ENCODE measurements at regions not wholly inside any gene's neighbourhood (a gene's known extent, or its start where the extent isn't known, plus 50 kb on each side); places are given as distances from the start of the nearest gene placed in this dataset.

GRCh38 chr3:107189158-107189791, 188.0 kb upstream of the CCDC54 start:
- Histone ChIP-seq H4K20me1 (ENCODE audit: insufficient read depth, low read length) (no peaks in the 10 kb centered on the region), H3K4me2 (ENCODE audit: low read length) (no peak overlapping the region), H3F3A (ENCODE audit: insufficient read depth, low read length) (no peaks in the 10 kb centered on the region), H3K4me3 (ENCODE audit: low read depth, low read length, poor library complexity, severe bottlenecking) (no peak overlapping the region), H3K27me3 (ENCODE audit: insufficient read depth, low read length) (no peaks in the 10 kb centered on the region), H3K9me3 (ENCODE audit: low read length) (no peaks in the 10 kb centered on the region), H3K27ac (ENCODE audit: low read depth, low read length, poor library complexity, severe bottlenecking) (no peak overlapping the region), H2AFZ (ENCODE audit: low read length) (no peak overlapping the region), H3K4me1 (ENCODE audit: insufficient read depth, low read length, severe bottlenecking) (no peaks in the 10 kb centered on the region), H3K9ac (ENCODE audit: low read length) (no peak overlapping the region), H3K36me3 (ENCODE audit: insufficient read depth, low read length) (no peaks in the 10 kb centered on the region), H3K9me2 (ENCODE audit: low read depth, low read length) (no peaks in the 10 kb centered on the region), H3K79me2 (ENCODE audit: insufficient read depth, low read length) (no peaks in the 10 kb centered on the region)
- TF ChIP-seq CTCF (IDR thresholded peaks at IDR 0.05; ENCODE audit: low read length) (no peak), EZH2 (IDR thresholded peaks at IDR 0.05; ENCODE audit: borderline replicate concordance, low read length) (no peak)

DNA sequence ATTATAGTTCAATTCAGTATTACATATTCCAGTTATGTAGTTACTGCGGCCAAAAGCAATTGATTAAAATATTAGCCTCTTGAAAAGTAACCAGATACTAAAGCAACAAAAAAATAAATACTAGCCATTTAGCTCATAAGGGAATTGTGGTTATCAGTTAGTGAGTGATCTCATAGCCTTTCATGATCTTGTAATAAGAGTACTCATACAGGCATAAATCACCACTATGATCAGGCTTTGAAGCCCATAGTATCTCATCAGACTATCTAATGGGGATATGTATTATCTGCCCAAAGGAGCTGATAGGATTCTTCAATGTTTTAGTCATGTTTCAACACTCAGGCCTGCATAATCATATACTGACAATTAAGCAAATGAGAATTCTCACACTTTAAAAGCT, 184.1 kb upstream of the CCDC54 start:
- no peaks in the 10 kb centered on the region for H3K79me2 ChIP-seq (ENCODE audit: insufficient read depth, low read length)
- no peaks in the 10 kb centered on the region for H3K4me1 ChIP-seq (ENCODE audit: insufficient read depth, low read length, severe bottlenecking)
- H3K9me2 ChIP-seq (ENCODE audit: low read depth, low read length), result no peaks in the 10 kb centered on the region
- H3K27me3 ChIP-seq (ENCODE audit: insufficient read depth, low read length), result no peaks in the 10 kb centered on the region
- H3K36me3 ChIP-seq (ENCODE audit: insufficient read depth, low read length), result no peaks in the 10 kb centered on the region
- no peak overlapping the region for H3K27ac ChIP-seq (ENCODE audit: low read depth, low read length, poor library complexity, severe bottlenecking)
- no peaks in the 10 kb centered on the region for H3K9me3 ChIP-seq (ENCODE audit: low read length)
- no peak for TF ChIP-seq CTCF (IDR thresholded peaks at IDR 0.05; ENCODE audit: low read length)
- no peak for TF ChIP-seq EZH2 (IDR thresholded peaks at IDR 0.05; ENCODE audit: borderline replicate concordance, low read length)
- H2AFZ ChIP-seq (ENCODE audit: low read length), result no peak overlapping the region
- H3F3A ChIP-seq (ENCODE audit: insufficient read depth, low read length), result no peaks in the 10 kb centered on the region
- no peak overlapping the region for H3K4me3 ChIP-seq (ENCODE audit: low read depth, low read length, poor library complexity, severe bottlenecking)
- no peak overlapping the region for H3K4me2 ChIP-seq (ENCODE audit: low read length)
- no peaks in the 10 kb centered on the region for H4K20me1 ChIP-seq (ENCODE audit: insufficient read depth, low read length)
- H3K9ac ChIP-seq (ENCODE audit: low read length), result no peak overlapping the region

DNA sequence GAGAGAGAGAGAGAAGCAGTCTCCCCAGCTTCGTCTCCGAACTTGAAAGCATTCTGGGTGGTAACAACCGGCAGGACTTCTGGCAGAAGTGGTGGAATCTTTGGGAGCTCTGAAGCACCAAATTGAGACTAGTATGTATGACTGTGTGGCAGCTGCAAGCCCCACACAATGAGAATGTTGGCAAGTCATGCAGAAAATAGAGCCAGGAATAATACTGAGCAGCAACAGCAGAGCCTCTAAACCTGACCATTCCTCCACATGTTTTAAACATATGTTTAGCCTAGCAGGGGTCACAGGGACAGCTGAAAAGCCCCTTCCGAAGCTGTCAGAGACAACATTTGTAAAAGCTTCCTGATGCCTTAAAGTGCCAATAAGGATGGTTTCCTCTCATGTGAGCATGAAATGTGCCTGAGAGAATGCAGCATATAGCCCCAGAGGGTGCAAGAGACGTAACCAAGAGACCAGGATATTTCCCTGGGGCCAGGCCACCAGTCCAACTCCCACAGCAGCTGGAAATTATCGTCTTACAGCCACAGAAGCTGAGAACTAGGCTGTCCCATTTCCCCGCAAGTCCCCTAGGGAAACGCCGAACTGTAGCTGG, 178.6 kb upstream of the CCDC54 start:
- Histone ChIP-seq H3K9ac (ENCODE audit: low read length) (no peak overlapping the region), H3K79me2 (ENCODE audit: insufficient read depth, low read length) (no peaks in the 10 kb centered on the region), H3K4me2 (ENCODE audit: low read length) (no peak overlapping the region), H3F3A (ENCODE audit: insufficient read depth, low read length) (no peaks in the 10 kb centered on the region), H3K4me3 (ENCODE audit: low read depth, low read length, poor library complexity, severe bottlenecking) (no peak overlapping the region), H3K36me3 (ENCODE audit: insufficient read depth, low read length) (no peaks in the 10 kb centered on the region), H3K9me2 (ENCODE audit: low read depth, low read length) (no peaks in the 10 kb centered on the region), H4K20me1 (ENCODE audit: insufficient read depth, low read length) (no peaks in the 10 kb centered on the region), H3K9me3 (ENCODE audit: low read length) (no peaks in the 10 kb centered on the region), H3K27ac (ENCODE audit: low read depth, low read length, poor library complexity, severe bottlenecking) (no peak overlapping the region), H2AFZ (ENCODE audit: low read length) (no peak overlapping the region), H3K4me1 (ENCODE audit: insufficient read depth, low read length, severe bottlenecking) (no peaks in the 10 kb centered on the region), H3K27me3 (ENCODE audit: insufficient read depth, low read length) (no peaks in the 10 kb centered on the region)
- TF ChIP-seq CTCF (IDR thresholded peaks at IDR 0.05; ENCODE audit: low read length) (no peak), EZH2 (IDR thresholded peaks at IDR 0.05; ENCODE audit: borderline replicate concordance, low read length) (no peak)

Measured in OCI-LY1 (cell line).